ENCODE measurements at regions not wholly inside any gene's neighbourhood (a gene's known extent, or its start where the extent isn't known, plus 50 kb on each side); places are given as distances from the start of the nearest gene placed in this dataset.

DNA sequence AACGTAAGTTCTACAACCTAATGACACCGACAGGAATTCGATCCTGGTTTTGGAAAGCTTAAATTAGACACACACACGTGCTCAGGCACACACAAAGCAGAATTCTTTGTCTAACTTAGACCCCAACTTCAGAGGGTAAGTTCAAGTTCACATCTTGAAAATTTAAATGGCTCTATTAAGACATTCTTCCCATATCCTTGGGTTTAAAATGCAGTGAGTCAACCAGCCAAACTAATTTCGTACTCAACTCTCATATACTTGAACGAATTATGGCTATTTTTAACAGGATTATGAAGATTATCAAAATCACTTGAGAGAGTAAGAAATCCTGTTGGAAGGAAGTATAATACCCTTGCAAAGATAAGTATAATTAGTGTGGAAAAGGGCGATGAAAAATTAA lies 53.2 kb upstream of the ARL4C start:
- TF ChIP-seq, protein P1, sequence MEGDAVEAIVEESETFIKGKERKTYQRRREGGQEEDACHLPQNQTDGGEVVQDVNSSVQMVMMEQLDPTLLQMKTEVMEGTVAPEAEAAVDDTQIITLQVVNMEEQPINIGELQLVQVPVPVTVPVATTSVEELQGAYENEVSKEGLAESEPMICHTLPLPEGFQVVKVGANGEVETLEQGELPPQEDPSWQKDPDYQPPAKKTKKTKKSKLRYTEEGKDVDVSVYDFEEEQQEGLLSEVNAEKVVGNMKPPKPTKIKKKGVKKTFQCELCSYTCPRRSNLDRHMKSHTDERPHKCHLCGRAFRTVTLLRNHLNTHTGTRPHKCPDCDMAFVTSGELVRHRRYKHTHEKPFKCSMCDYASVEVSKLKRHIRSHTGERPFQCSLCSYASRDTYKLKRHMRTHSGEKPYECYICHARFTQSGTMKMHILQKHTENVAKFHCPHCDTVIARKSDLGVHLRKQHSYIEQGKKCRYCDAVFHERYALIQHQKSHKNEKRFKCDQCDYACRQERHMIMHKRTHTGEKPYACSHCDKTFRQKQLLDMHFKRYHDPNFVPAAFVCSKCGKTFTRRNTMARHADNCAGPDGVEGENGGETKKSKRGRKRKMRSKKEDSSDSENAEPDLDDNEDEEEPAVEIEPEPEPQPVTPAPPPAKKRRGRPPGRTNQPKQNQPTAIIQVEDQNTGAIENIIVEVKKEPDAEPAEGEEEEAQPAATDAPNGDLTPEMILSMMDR (IDR thresholded peaks at IDR 0.05; ENCODE audit: low read depth, low read length) = no peak
- POLR2A ChIA-PET = no interaction called here
- Histone ChIP-seq H3K27ac (ENCODE audit: low read depth, low read length) (no peak overlapping the region), H3K4me3 (ENCODE audit: low read depth, low read length) (no peak overlapping the region), H3K27me3 (ENCODE audit: control insufficient read depth, insufficient read depth, low read length) (no peaks in the 10 kb centered on the region), H3K9me3 (ENCODE audit: control insufficient read depth, insufficient read depth, low read length) (peaks cover under 1% of the 10 kb centered on the region)
- CTCF ChIA-PET = interaction anchor here (6.6 kb wide), 1 partner anchor 568 kb away, joined by 107 read pairs; no protein-coding TSS in a partner anchor
- no peak for DNase-seq (ENCODE audit: low read depth, low spot score)

DNA sequence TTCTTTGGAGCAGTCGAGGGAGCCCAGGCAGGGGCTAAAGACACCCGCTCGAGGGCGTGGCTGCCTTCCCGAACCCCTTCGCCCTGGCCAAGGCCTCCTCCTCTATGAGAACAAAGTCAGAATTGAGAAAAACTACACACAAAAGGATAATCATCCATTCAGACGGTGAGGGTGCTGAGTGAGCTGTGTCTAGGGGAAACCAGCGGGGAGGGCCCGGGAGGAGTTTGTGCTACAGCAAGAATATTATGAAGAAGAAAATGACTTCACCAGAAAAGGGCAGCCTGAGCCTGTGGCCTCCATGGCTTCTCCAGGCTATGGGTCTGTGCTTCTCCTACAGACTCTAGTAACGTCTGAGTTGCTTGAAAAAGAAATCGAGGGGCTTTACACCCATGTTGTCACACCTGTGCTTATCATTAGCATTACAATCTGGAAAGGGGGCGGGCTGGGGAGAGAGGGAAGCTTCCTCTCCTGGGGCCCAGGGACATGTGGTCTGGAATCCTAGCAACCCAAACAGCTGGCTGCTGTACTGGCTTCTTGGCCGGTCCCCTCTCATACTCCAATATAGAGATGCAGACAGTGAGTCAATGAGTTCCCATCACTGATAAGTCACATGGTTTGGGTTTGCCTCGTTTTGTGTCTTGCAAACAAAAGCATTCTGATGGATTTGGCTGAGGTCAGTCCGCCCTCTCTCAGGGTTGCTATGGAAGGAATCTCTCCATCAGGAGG lies 52.0 kb upstream of the ARL4C start:
- TF ChIP-seq, protein P1 (IDR thresholded peaks at IDR 0.05; ENCODE audit: low read depth, low read length) = no peak
- no peak overlapping the region for H3K27ac ChIP-seq (ENCODE audit: low read depth, low read length)
- no peaks in the 10 kb centered on the region for H3K27me3 ChIP-seq (ENCODE audit: control insufficient read depth, insufficient read depth, low read length)
- H3K9me3 ChIP-seq (ENCODE audit: control insufficient read depth, insufficient read depth, low read length) = no peaks in the 10 kb centered on the region; the same call in 1 of the 2 replicates
- no peak for DNase-seq (ENCODE audit: low read depth, low spot score)
- ChIA-PET CTCF (interaction anchor here (1.0 to 6.6 kb wide), 5 partner anchors 332 to 1198 kb away, joined by 3 to 107 read pairs (median 13); no protein-coding TSS in a partner anchor), POLR2A (no interaction called here)
- no peak overlapping the region for H3K4me3 ChIP-seq (ENCODE audit: low read depth, low read length)

DNA sequence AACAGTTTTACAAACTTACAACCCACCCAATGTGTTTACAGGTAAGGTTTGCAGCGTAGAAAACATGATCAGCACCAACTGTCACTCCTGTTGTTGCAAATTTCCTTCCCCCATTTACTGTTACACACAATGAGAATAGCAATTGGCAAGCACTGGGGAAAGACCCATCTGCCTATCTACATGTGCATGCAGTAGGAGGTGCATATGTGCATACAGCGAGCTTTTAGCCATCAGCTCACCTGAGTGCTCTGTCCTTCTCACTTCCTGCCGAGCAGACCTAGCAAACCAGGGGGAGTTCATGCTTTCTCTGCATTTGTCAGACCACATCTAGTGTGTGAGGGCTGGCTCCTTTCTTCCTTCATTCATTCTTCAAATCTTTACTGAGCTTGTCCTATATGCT lies 49.9 kb upstream of the ARL4C start:
- Histone ChIP-seq H3K9me3 (ENCODE audit: control insufficient read depth, insufficient read depth, low read length) (no peaks in the 10 kb centered on the region; the same call in 1 of the 2 replicates), H3K4me3 (ENCODE audit: low read depth, low read length) (no peak overlapping the region), H3K27me3 (ENCODE audit: control insufficient read depth, insufficient read depth, low read length) (peaks cover 2% of the 10 kb centered on the region), H3K27ac (ENCODE audit: low read depth, low read length) (no peak overlapping the region)
- POLR2A ChIA-PET = no interaction called here
- TF ChIP-seq, protein P1 (IDR thresholded peaks at IDR 0.05; ENCODE audit: low read depth, low read length) = no peak
- CTCF ChIA-PET = interaction anchor here (1.7 to 6.6 kb wide), 3 partner anchors 402 to 572 kb away, joined by 3 to 107 read pairs (median 13); no protein-coding TSS in a partner anchor
- DNase-seq (ENCODE audit: low read depth, low spot score) = no peak

Data from AG04450 (cell line).